ENCODE measurements at regions not wholly inside any gene's neighbourhood (a gene's known extent, or its start where the extent isn't known, plus 50 kb on each side); places are given as distances from the start of the nearest gene placed in this dataset.

DNA sequence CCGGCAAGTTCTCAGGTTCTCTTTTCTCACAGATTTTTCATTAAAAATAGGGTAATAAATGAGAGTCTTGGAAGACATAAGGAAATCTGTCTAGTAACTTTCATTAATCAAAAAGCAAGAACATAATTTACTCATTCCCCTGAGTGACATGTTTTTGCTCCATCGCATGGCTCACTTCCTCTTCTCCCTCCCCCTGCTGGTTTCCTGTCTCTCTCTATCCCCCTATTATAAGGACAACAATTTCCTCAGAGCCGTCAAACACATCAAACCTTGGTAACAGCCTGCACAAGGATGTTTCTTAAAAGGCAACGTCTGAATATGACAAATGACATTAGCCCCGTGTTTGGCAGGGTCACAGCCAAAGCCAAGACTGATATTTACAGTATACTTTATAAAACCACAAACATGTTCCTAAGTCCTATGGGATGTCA, 1149.6 kb downstream of the IGSF11 start:
- TF ChIP-seq, protein P1, sequence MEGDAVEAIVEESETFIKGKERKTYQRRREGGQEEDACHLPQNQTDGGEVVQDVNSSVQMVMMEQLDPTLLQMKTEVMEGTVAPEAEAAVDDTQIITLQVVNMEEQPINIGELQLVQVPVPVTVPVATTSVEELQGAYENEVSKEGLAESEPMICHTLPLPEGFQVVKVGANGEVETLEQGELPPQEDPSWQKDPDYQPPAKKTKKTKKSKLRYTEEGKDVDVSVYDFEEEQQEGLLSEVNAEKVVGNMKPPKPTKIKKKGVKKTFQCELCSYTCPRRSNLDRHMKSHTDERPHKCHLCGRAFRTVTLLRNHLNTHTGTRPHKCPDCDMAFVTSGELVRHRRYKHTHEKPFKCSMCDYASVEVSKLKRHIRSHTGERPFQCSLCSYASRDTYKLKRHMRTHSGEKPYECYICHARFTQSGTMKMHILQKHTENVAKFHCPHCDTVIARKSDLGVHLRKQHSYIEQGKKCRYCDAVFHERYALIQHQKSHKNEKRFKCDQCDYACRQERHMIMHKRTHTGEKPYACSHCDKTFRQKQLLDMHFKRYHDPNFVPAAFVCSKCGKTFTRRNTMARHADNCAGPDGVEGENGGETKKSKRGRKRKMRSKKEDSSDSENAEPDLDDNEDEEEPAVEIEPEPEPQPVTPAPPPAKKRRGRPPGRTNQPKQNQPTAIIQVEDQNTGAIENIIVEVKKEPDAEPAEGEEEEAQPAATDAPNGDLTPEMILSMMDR (IDR thresholded peaks at IDR 0.05; ENCODE audit: low read depth, low read length), result no peak
- TF ChIP-seq EZH2phosphoT487 (IDR thresholded peaks at IDR 0.05; ENCODE audit: low read depth), result no peak

All from OCI-LY3 (cell line).